WERI-Rb-1 (cell line): ENCODE measurements at regions not wholly inside any gene's neighbourhood (a gene's known extent, or its start where the extent isn't known, plus 50 kb on each side); places are given as distances from the start of the nearest gene placed in this dataset.

Experiments used
- DNase-seq: peaks from one replicate; pipeline ENCODE4 v3.0.0-alpha.2; 2020
- H3K27ac ChIP-seq: fragments of 250-450 bp; sonication (Bioruptor Pico); 2 replicates; pipeline ENCODE4 v1.5.1; 2020; ENCODE audit warnings: mild to moderate bottlenecking, moderate library complexity
- H3K27me3 ChIP-seq: fragments of 250-450 bp; sonication (Bioruptor Pico); 2 replicates; pipeline ENCODE4 v1.5.1; 2021; ENCODE audit warnings: mild to moderate bottlenecking, low read depth, moderate library complexity; ENCODE audit not compliant: insufficient read depth, severe bottlenecking
- H3K36me3 ChIP-seq: fragments of 250-450 bp; sonication (Bioruptor Pico); 2 replicates; pipeline ENCODE4 v1.5.1; 2020; ENCODE audit warnings: mild to moderate bottlenecking, moderate library complexity
- H3K4me3 ChIP-seq: 2 replicates; pipeline ENCODE4 v1.5.1; 2011; ENCODE audit warnings: low read depth, mild to moderate bottlenecking, control low read depth, low read length
- H3K9me3 ChIP-seq: fragments of 250-450 bp; sonication (Bioruptor Pico); 2 replicates; pipeline ENCODE4 v1.5.1; 2021; ENCODE audit warnings: mild to moderate bottlenecking, moderate library complexity; ENCODE audit not compliant: severe bottlenecking
- CTCF ChIP-seq: IDR thresholded peaks from 2 replicates; pipeline ENCODE4 v1.5.1; 2011; ENCODE audit warnings: low read depth, mild to moderate bottlenecking, control low read depth, inconsistent platforms, low read length

DNA sequence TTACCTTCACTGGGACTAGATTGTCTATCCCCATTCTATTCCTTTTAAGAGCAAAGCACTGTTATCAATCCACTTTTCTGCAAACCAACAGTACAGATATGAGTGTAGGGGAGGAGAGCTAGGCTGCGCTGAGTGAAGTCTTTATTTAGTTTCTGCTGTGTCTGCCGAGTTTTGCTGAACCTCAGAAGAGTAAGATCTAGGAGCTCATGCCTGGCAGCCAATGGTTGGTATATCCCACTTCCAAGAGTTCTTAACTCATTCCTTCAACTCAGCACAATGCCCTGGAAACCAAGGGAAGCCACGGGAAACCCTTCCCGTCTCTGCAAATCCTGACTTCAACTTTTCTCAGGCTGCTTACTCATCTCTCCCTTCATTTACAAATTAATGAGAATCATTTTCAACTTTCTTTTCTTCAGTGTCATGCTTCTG lies 58.0 kb upstream of the JAK2 start:
- H3K27me3 ChIP-seq, result no peaks in the 10 kb centered on the region
- H3K36me3 ChIP-seq, result no peaks in the 10 kb centered on the region
- no peak overlapping the region for H3K4me3 ChIP-seq
- DNase-seq, result no peak
- no peak for TF ChIP-seq CTCF
- H3K9me3 ChIP-seq, result no peaks in the 10 kb centered on the region
- H3K27ac ChIP-seq, result no peak overlapping the region

GRCh38 chr9:4927701-4928100 lies 57.4 kb upstream of the JAK2 start:
- H3K36me3 ChIP-seq, result no peaks in the 10 kb centered on the region
- no peak for TF ChIP-seq CTCF
- DNase-seq, result no peak
- no peak overlapping the region for H3K4me3 ChIP-seq
- H3K27me3 ChIP-seq, result no peaks in the 10 kb centered on the region
- H3K27ac ChIP-seq, result no peak overlapping the region
- H3K9me3 ChIP-seq, result no peaks in the 10 kb centered on the region

DNA sequence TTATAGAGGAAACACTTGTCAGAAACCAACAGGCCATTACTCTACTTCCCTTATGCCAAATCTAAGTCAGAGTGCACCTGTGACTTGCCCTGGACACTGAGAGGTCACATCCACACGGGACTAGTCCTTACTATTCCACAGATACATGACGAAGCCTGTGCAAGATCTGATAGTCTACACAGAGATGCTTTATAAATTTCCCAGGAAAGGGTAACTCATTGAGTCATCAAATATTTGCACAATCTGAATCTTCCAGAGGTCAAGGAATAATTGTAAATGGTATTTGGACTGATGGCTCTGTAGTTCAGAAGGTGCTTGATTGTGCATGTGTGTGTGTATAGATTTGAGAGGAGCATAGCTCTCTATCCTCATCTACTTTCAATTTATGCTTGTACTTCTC lies 55.2 kb upstream of the JAK2 start:
- Histone ChIP-seq H3K27ac (no peak overlapping the region), H3K4me3 (no peak overlapping the region), H3K36me3 (no peaks in the 10 kb centered on the region), H3K27me3 (no peaks in the 10 kb centered on the region), H3K9me3 (no peaks in the 10 kb centered on the region)
- no peak for DNase-seq
- TF ChIP-seq CTCF, result no peak

DNA sequence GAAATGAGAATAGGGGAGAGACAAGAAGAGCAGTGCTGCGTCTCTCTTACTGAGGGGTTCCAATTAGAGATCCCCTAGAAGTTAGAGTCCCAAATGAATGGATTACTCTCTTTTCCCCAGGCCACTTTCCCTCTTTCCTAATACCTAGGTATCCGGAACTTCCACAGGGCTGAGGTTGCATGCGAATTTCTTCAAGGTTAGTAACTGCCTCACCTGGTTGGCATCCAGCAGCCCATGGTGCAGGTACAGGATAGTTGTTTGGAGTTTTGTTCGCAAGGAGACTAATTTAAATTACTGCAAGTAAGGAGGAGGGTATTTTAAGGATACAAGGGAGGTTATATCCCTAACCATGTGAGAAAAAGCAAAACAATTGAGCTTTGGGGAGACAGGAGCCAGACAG lies 52.4 kb upstream of the JAK2 start:
- Histone ChIP-seq H3K4me3 (no peak overlapping the region), H3K36me3 (no peaks in the 10 kb centered on the region), H3K27me3 (no peaks in the 10 kb centered on the region), H3K27ac (no peak overlapping the region), H3K9me3 (no peaks in the 10 kb centered on the region)
- no peak for TF ChIP-seq CTCF
- no peak for DNase-seq

GRCh38 chr9:4933177-4933576 lies 51.9 kb upstream of the JAK2 start:
- TF ChIP-seq CTCF, result no peak
- H3K4me3 ChIP-seq, result no peak overlapping the region
- H3K27me3 ChIP-seq, result no peaks in the 10 kb centered on the region
- no peaks in the 10 kb centered on the region for H3K36me3 ChIP-seq
- H3K9me3 ChIP-seq, result no peaks in the 10 kb centered on the region
- H3K27ac ChIP-seq, result no peak overlapping the region
- no peak for DNase-seq

GRCh38 chr9:4933861-4934260 lies 51.2 kb upstream of the JAK2 start:
- DNase-seq, result no peak
- H3K36me3 ChIP-seq, result no peaks in the 10 kb centered on the region
- H3K4me3 ChIP-seq, result no peak overlapping the region
- H3K27ac ChIP-seq, result no peak overlapping the region
- no peak for TF ChIP-seq CTCF
- H3K9me3 ChIP-seq, result no peaks in the 10 kb centered on the region
- H3K27me3 ChIP-seq, result no peaks in the 10 kb centered on the region
